MM.1S (cell line): ENCODE measurements at regions not wholly inside any gene's neighbourhood (a gene's known extent, or its start where the extent isn't known, plus 50 kb on each side); places are given as distances from the start of the nearest gene placed in this dataset.

ENCODE experiments used
- CTCF ChIP-seq: fragments of 300-600 bp; sonication (generic); IDR thresholded peaks from 2 replicates; pipeline ENCODE4 v1.5.1; 2016; ENCODE audit warnings: antibody characterized with exemption, low read length, mixed read lengths
- EZH2 ChIP-seq: fragments of 300-600 bp; sonication (generic); optimal IDR thresholded peaks from 2 replicates; pipeline ENCODE3; 2017; ENCODE audit warnings: low read depth, mild to moderate bottlenecking, antibody characterized with exemption, low read length, mixed read lengths

GRCh38 chr7:125173571-125173970 lies 243.9 kb upstream of the POT1 start:
- no peak for TF ChIP-seq CTCF
- no peak for TF ChIP-seq EZH2
